Dedifferentiated amniotic fluid mesenchymal stem cell (primary cell): ENCODE measurements at regions not wholly inside any gene's neighbourhood (a gene's known extent, or its start where the extent isn't known, plus 50 kb on each side); places are given as distances from the start of the nearest gene placed in this dataset.

Source experiments
- DNase-seq: peaks from one replicate; pipeline ENCODE4 v3.0.0-alpha.2; 2016; ENCODE audit errors: extremely low spot score

- no peak for DNase-seq
Observed at GRCh38 chr11:127643268-127644058, 642.9 kb upstream of the KIRREL3 start.

- DNase-seq, result no peak
Observed at GRCh38 chr11:127640561-127641451, 640.2 kb upstream of the KIRREL3 start.

- no peak for DNase-seq
Observed at GRCh38 chr11:127639916-127640315, 639.3 kb upstream of the KIRREL3 start.

GRCh38 chr11:127632976-127633680 is 632.6 kb upstream of the KIRREL3 start:
- DNase-seq, result no peak

- no peak for DNase-seq
Observed at GRCh38 chr11:127632546-127632945, 632.0 kb upstream of the KIRREL3 start.

GRCh38 chr11:127631974-127632373 is 631.4 kb upstream of the KIRREL3 start:
- DNase-seq, result no peak

- DNase-seq, result no peak
Observed at GRCh38 chr11:127629200-127629599, 628.6 kb upstream of the KIRREL3 start.

GRCh38 chr11:127628458-127628785 is 627.9 kb upstream of the KIRREL3 start:
- no peak for DNase-seq

- DNase-seq, result no peak
Observed at GRCh38 chr11:127627629-127628457, 627.3 kb upstream of the KIRREL3 start.

GRCh38 chr11:127627204-127627603 is 626.6 kb upstream of the KIRREL3 start:
- DNase-seq, result no peak

- DNase-seq, result no peak
Observed at GRCh38 chr11:127625402-127625801, 624.8 kb upstream of the KIRREL3 start.

GRCh38 chr11:127624306-127624856 is 623.8 kb upstream of the KIRREL3 start:
- no peak for DNase-seq

- no peak for DNase-seq
Observed at GRCh38 chr11:127622686-127623085, 622.1 kb upstream of the KIRREL3 start.

- no peak for DNase-seq
Observed at GRCh38 chr11:127620671-127621070, 620.1 kb upstream of the KIRREL3 start.

- no peak for DNase-seq
Observed at GRCh38 chr11:127619946-127620345, 619.4 kb upstream of the KIRREL3 start.

- DNase-seq, result no peak
Observed at GRCh38 chr11:127618721-127619120, 618.2 kb upstream of the KIRREL3 start.

- no peak for DNase-seq
Observed at GRCh38 chr11:127616158-127616557, 615.6 kb upstream of the KIRREL3 start.

- DNase-seq, result no peak
Observed at GRCh38 chr11:127612607-127613006, 612.0 kb upstream of the KIRREL3 start.

- DNase-seq, result no peak
Observed at GRCh38 chr11:127609025-127609773, 608.6 kb upstream of the KIRREL3 start.

- no peak for DNase-seq
Observed at GRCh38 chr11:127607487-127608085, 607.0 kb upstream of the KIRREL3 start.
